Thymus (tissue), 11 donors: ENCODE measurements at regions not wholly inside any gene's neighbourhood (a gene's known extent, or its start where the extent isn't known, plus 50 kb on each side); places are given as distances from the start of the nearest gene placed in this dataset.

Source experiments
- DNase-seq, 9 donors: peaks; one replicate each; pipeline ENCODE4 v3.0.0-alpha.2; 2013; ENCODE audit warnings: low spot score in 9 of 9, low read depth in 6 of 9, missing footprints in 1 of 9
- H3K27ac ChIP-seq, 2 donors: one replicate each; pipeline ENCODE4 v1.5.1; 2013; ENCODE audit warnings: control low read depth in 1 of 2, low read depth in 1 of 2, low read length in 1 of 2, mild to moderate bottlenecking in 1 of 2, moderate library complexity in 1 of 2
- H3K27me3 ChIP-seq, 2 donors: one replicate each; pipeline ENCODE4 v1.5.1; 2013; ENCODE audit warnings: low read length in 1 of 2; ENCODE audit not compliant: control insufficient read depth in 2 of 2, insufficient read depth in 1 of 2
- H3K36me3 ChIP-seq, 2 donors: one replicate each; pipeline ENCODE4 v1.5.1; 2013; ENCODE audit warnings: low read length in 1 of 2, mild to moderate bottlenecking in 1 of 2, moderate library complexity in 1 of 2; ENCODE audit not compliant: control insufficient read depth in 2 of 2, insufficient read depth in 2 of 2
- H3K4me1 ChIP-seq, 2 donors: one replicate each; pipeline ENCODE4 v1.5.1; 2013; ENCODE audit warnings: low read length in 2 of 2; ENCODE audit not compliant: control insufficient read depth in 2 of 2, insufficient read depth in 2 of 2
- H3K4me3 ChIP-seq, 2 donors: one replicate each; pipeline ENCODE4 v1.5.1; 2013; ENCODE audit warnings: low read length in 2 of 2, control low read depth in 1 of 2, mild to moderate bottlenecking in 1 of 2
- H3K9me3 ChIP-seq, 2 donors: one replicate each; pipeline ENCODE4 v1.5.1; 2013; ENCODE audit warnings: low read length in 1 of 2, mild to moderate bottlenecking in 1 of 2; ENCODE audit not compliant: control insufficient read depth in 2 of 2, insufficient read depth in 1 of 2
- WGBS: extraction: QIAGEN DNeasy Blood & Tissue Kit; methylation state at CpG from one replicate; pipeline ENCODE4 v1.1.7; 2013; 5-methylcytosine and 5-hydroxymethylcytosine counted together
- donor health status: healthy.

DNA sequence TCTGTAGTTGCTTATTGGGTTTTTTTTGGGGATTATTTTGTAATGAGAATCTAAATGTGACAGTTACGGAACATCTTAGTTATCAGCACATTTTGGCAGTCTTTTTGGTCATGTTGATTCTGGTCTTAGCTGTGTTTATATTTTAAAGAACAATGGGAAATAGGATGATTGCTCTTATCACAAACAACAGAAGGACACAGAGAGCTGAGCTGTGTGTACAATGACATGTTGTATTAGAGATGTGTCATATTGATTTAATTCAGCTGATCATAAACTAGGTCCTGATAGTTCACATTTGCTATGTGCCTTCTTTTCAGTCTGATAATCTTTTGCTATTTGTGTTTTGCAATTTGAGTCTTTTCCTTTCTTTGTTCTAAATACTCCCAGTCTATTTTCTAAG, 781.7 kb downstream of the TRHDE start:
- WGBS, result 47% methylated on average over 1 of the region's 1 CpG
- Histone ChIP-seq H3K9me3 (peaks cover 0 to 8% of the 10 kb centered on the region in 2 donors), H3K36me3 (no peaks in the 10 kb centered on the region), H3K27me3 (no peaks in the 10 kb centered on the region), H3K4me3 (no peak overlapping the region), H3K4me1 (no peaks in the 10 kb centered on the region), H3K27ac (no peak overlapping the region)
- DNase-seq, result no peak

DNA sequence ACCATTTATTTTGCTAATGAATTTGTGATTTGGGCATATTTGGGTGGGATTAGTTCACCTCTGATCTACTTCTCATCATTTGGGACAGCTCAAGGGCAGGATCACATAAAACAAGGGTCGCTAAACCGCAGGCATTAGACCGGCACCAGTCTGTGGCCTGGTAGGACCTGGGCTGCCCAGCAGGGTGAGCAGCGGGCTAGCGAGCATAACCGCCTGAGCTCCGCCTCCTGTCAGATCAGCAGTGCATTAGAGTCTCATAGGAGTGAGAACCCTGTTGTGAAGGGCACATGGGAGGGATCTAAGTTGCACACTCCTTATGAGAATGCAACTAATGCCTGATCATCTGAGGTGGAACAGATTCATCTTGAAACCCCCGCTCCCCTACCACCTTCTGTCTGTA, 785.3 kb downstream of the TRHDE start:
- WGBS, result 98% methylated on average over 8 of the region's 8 CpGs
- H3K4me1 ChIP-seq, result no peaks in the 10 kb centered on the region
- no peaks in the 10 kb centered on the region for H3K36me3 ChIP-seq
- no peak overlapping the region for H3K27ac ChIP-seq
- H3K27me3 ChIP-seq, result no peaks in the 10 kb centered on the region
- no peak for DNase-seq
- no peak overlapping the region for H3K4me3 ChIP-seq
- H3K9me3 ChIP-seq, result peaks cover 0 to 8% of the 10 kb centered on the region in 2 donors

DNA sequence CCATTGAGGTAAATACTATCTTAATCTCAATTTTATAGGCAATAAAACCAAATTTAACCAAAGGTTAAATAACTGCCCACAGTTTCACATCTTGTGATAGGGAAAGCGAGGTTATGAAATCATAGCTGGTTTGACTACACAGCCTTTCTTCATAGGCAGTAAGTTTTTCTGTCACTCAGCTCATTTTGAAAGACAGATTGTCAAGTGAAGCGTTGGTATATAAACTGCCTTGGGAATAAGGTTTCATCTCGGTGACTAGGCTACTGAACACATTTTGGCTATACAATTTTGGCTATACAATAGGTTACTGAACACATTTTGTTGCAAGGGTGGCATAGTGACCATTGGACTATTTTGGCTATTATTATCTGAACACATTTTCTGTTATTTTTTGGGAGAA, 793.7 kb downstream of the TRHDE start:
- Histone ChIP-seq H3K9me3 (peaks cover 0 to 6% of the 10 kb centered on the region in 2 donors), H3K27me3 (no peaks in the 10 kb centered on the region), H3K36me3 (no peaks in the 10 kb centered on the region), H3K27ac (no peak overlapping the region), H3K4me1 (no peaks in the 10 kb centered on the region), H3K4me3 (no peak overlapping the region)
- 88% methylated on average over 3 of the region's 3 CpGs for WGBS
- no peak for DNase-seq

DNA sequence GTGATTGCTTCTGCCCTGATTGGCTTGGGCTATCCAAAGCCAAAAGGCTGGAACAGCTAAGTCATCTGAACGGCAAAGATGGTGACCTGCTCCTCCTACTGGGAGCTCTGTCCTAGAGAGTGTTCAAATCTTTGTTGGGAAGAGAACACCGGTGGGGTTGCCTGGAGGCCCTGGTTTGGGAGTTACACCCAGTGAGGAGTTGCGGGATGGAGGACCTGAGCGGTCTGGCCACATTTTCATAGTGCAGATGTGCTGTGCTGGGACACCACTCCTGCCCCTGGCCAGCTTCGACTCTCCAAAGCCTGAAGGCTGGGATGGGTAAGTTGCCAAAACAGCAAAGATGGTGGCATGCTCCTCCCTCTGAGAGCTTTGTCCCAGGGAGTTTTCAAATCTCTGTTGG, 795.4 kb downstream of the TRHDE start:
- peaks cover 0 to 12% of the 10 kb centered on the region in 2 donors for H3K9me3 ChIP-seq
- H3K27ac ChIP-seq, result no peak overlapping the region
- H3K27me3 ChIP-seq, result no peaks in the 10 kb centered on the region
- H3K4me1 ChIP-seq, result no peaks in the 10 kb centered on the region
- WGBS, result 98% methylated on average over 5 of the region's 5 CpGs
- no peak overlapping the region for H3K4me3 ChIP-seq
- DNase-seq, result no peak
- no peaks in the 10 kb centered on the region for H3K36me3 ChIP-seq

DNA sequence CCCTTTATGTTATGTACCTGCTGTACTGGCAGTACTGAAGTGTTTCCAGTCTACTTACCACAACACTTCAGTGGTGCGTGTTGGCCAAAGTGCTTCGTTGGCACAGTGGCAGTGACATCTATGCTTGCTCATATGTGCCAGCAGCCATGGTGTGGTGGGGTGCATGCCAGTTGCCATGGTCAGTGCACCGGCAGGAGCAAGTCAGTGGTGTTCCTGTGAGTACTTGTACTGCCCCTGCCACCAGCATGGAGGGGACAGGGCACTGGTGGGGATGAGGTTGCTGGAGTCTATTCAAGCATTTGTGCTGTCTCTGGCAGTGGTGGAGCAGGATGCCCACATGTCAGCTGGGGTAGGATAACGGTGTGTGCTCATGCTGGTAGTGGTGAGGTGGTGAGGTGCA, 800.0 kb downstream of the TRHDE start:
- Histone ChIP-seq H3K27me3 (no peaks in the 10 kb centered on the region), H3K9me3 (peaks cover 0 to 27% of the 10 kb centered on the region in 2 donors), H3K36me3 (no peaks in the 10 kb centered on the region), H3K4me1 (no peaks in the 10 kb centered on the region), H3K4me3 (no peak overlapping the region), H3K27ac (no peak overlapping the region)
- 96% methylated on average over 4 of the region's 4 CpGs for WGBS
- no peak for DNase-seq

DNA sequence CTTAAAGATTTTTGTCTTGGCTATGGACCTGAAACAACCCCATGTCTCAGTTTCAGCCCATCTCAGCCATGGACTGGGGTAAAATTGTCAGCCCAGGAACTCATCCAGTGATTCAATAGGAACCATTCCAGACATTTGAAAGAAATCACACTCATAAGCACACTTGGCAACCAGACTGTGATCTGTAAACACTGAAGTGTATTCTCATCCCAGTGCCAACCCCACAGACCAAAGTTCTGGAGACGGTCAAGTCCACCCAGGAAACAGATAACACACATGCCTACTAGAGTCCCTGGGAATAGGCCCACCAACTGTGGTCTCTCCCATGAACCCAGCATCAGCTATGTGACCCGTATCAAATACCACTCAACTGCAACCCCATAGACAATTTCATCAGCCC, 804.6 kb downstream of the TRHDE start:
- Histone ChIP-seq H3K9me3 (peaks cover 0 to 21% of the 10 kb centered on the region in 2 donors), H3K36me3 (no peaks in the 10 kb centered on the region), H3K4me3 (no peak overlapping the region), H3K27me3 (no peaks in the 10 kb centered on the region), H3K27ac (no peak overlapping the region), H3K4me1 (no peaks in the 10 kb centered on the region)
- WGBS, result 94% methylated on average over 2 of the region's 2 CpGs
- no peak for DNase-seq

DNA sequence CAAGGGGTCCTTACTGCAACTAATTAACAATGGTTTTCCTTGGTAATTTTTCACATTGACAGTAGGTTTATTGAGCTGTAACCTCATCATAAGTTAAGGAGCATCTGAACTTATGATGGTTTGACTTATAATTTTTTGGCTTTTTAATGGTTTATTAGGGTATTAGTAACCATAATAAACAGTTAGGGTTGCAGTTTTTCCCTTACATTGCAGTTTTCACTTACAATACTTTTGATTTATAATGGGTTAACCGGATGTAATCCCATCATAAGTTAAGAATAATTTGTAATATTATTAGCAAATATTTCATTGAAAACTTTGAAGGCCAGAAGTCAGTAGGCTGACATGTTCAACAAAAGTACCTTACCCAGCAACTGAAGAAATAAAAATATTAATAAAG, 811.6 kb downstream of the TRHDE start:
- no peak for DNase-seq
- no peaks in the 10 kb centered on the region for H3K36me3 ChIP-seq
- no peaks in the 10 kb centered on the region for H3K4me1 ChIP-seq
- no peaks in the 10 kb centered on the region for H3K9me3 ChIP-seq
- H3K27me3 ChIP-seq, result no peaks in the 10 kb centered on the region
- H3K27ac ChIP-seq, result no peak overlapping the region
- 83% methylated on average over 1 of the region's 1 CpG for WGBS
- no peak overlapping the region for H3K4me3 ChIP-seq

DNA sequence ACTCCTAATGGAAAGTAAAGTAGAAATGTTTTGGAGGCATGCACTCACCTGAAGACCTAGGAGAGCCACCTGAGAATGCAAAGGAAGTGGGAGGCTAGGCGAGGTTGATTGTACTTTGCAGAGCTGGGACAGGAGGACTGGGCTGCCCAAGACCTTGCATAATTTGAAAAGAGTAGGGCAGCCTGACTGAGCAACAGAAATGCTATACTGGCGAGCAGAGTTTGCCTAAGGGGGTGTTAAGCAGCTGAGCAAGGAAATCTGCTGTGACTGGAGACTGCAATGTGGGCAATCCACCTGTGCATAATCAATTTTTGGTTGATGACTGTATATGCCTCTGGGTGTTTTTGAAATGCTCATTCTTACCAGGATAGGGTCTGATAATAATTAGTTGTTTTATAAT, 834.1 kb downstream of the TRHDE start:
- Histone ChIP-seq H3K4me3 (no peak overlapping the region), H3K4me1 (no peaks in the 10 kb centered on the region), H3K36me3 (no peaks in the 10 kb centered on the region), H3K27me3 (no peaks in the 10 kb centered on the region), H3K9me3 (peaks cover 0 to 4% of the 10 kb centered on the region in 2 donors), H3K27ac (no peak overlapping the region)
- 78% methylated on average over 2 of the region's 2 CpGs for WGBS
- no peak for DNase-seq

DNA sequence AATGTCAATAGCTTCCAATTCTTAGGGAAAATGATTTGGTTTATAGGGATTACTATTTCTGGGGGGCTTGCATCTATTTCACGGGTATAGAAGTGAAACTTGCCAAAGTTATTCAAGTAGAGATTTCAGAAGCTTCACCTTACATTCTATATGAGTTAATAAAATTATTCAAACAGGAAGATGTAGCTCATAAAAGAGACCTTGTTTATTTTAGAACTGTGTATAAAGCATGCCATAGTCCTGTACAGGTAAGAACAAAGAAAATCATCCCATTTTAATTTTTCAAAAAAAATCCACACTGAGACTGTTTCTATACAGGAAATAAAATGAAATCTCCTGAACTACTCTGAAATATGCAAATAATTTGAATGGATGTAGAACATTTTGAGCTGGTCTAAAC, 834.7 kb downstream of the TRHDE start:
- H3K36me3 ChIP-seq, result no peaks in the 10 kb centered on the region
- no peak overlapping the region for H3K27ac ChIP-seq
- no peak overlapping the region for H3K4me3 ChIP-seq
- 79% methylated on average over 1 of the region's 1 CpG for WGBS
- H3K27me3 ChIP-seq, result no peaks in the 10 kb centered on the region
- H3K9me3 ChIP-seq, result peaks cover 0 to 4% of the 10 kb centered on the region in 2 donors
- no peak for DNase-seq
- H3K4me1 ChIP-seq, result no peaks in the 10 kb centered on the region

DNA sequence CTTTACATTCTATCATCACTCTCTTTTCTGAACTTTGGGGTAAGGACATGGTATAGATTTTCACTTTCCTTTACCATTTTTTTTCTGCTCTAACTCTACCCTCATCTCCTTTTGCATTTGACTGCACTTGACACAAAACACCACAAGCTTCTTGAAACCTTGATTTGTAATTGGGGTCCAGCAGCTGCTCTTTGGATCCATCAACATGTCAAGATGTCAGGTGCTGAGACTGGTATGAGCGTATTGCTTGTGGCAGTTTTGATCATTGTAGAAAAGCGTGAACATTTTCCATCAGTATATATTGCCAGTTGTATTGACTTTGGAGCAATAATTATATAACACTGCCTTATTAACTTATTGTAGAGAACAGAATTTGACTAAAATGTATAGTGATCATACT, 838.6 kb downstream of the TRHDE start:
- Histone ChIP-seq H3K4me1 (no peaks in the 10 kb centered on the region), H3K4me3 (no peak overlapping the region), H3K27ac (no peak overlapping the region), H3K9me3 (no peaks in the 10 kb centered on the region), H3K36me3 (no peaks in the 10 kb centered on the region), H3K27me3 (no peaks in the 10 kb centered on the region)
- no peak for DNase-seq
- WGBS, result 96% methylated on average over 2 of the region's 2 CpGs
